CD8-positive, alpha-beta memory T cell (primary cell): ENCODE measurements at regions not wholly inside any gene's neighbourhood (a gene's known extent, or its start where the extent isn't known, plus 50 kb on each side); places are given as distances from the start of the nearest gene placed in this dataset.
A peak's percentile ranks its signal among the peaks of the same experiment; 100 is the strongest.
"Not testable (repeated sequence)": the region's sequence is repeated elsewhere in the genome, so short reads cannot be mapped to it uniquely, and the experiment has no call there.

ENCODE experiments used
- CTCF ChIA-PET: fragments of 350-600 bp; sonication (Branson Sonifier 250); formaldehyde crosslinking; loops from one replicate; lab custom pipeline; 2021; ENCODE audit warnings: antibody characterized with exemption; lab: Charles Lee
- POLR2A ChIA-PET: fragments of 350-600 bp; sonication (Branson Sonifier 250); formaldehyde crosslinking; loops from one replicate; lab custom pipeline; 2021; ENCODE audit warnings: antibody characterized with exemption; lab: Charles Lee
- DNase-seq, 5 donors: peaks; one replicate each; pipeline versions ENCODE4 v3.0.0 to v3.0.0-alpha.2; 2020 to 2022; ENCODE audit warnings: mixed read lengths in 1 of 5
- H3K27ac ChIP-seq: one replicate; pipeline ENCODE4 v1.7.0; 2013; ENCODE audit warnings: low read depth, mild to moderate bottlenecking, low read length, moderate library complexity
- H3K27me3 ChIP-seq: 2 replicates; pipeline ENCODE4 v1.7.0; 2013; ENCODE audit warnings: low read length, mild to moderate bottlenecking; ENCODE audit not compliant: insufficient read depth, poor library complexity, severe bottlenecking
- H3K36me3 ChIP-seq: 2 replicates; pipeline ENCODE4 v1.7.0; 2013; ENCODE audit warnings: mild to moderate bottlenecking, low read length, moderate library complexity; ENCODE audit not compliant: insufficient read depth
- H3K4me1 ChIP-seq: 2 replicates; pipeline ENCODE4 v1.7.0; 2013; ENCODE audit warnings: mild to moderate bottlenecking, low read length, moderate library complexity; ENCODE audit not compliant: insufficient read depth
- H3K4me3 ChIP-seq: 2 replicates; pipeline ENCODE4 v1.7.0; 2013; ENCODE audit warnings: mild to moderate bottlenecking, low read length
- H3K9me3 ChIP-seq: 2 replicates; pipeline ENCODE4 v1.7.0; 2013; ENCODE audit warnings: mild to moderate bottlenecking, low read length
- H3K27ac Mint-ChIP-seq, 8 donors: one replicate each; pipeline ENCODE4 v1.8.0; 2020 to 2021; ENCODE audit warnings: mixed read lengths in 8 of 8, mild to moderate bottlenecking in 6 of 8, inconsistent platforms in 3 of 8, moderate library complexity in 3 of 8
- H3K27me3 Mint-ChIP-seq, 2 donors: one replicate each; pipeline ENCODE4 v1.8.0; 2020 to 2021; ENCODE audit warnings: mixed read lengths in 2 of 2, mild to moderate bottlenecking in 1 of 2, moderate library complexity in 1 of 2
- H3K36me3 Mint-ChIP-seq, 3 donors: one replicate each; pipeline ENCODE4 v1.8.0; 2020 to 2021; ENCODE audit warnings: mixed read lengths in 3 of 3, inconsistent platforms in 1 of 3, mild to moderate bottlenecking in 1 of 3
- H3K4me1 Mint-ChIP-seq, 3 donors: one replicate each; pipeline ENCODE4 v1.8.0; 2020 to 2021; ENCODE audit warnings: mixed read lengths in 3 of 3, inconsistent platforms in 1 of 3, mild to moderate bottlenecking in 1 of 3
- H3K4me3 Mint-ChIP-seq, 7 donors: one replicate each; pipeline ENCODE4 v1.8.0; 2020 to 2021; ENCODE audit warnings: mixed read lengths in 7 of 7, mild to moderate bottlenecking in 6 of 7, moderate library complexity in 4 of 7, inconsistent platforms in 2 of 7
- H3K9me3 Mint-ChIP-seq, 5 donors: one replicate each; pipeline ENCODE4 v1.8.0; 2020 to 2022; ENCODE audit warnings: mixed read lengths in 5 of 5, mild to moderate bottlenecking in 3 of 5, moderate library complexity in 2 of 5, inconsistent platforms in 1 of 5

- Mint-ChIP-seq H3K36me3 (no peaks in the 10 kb centered on the region), H3K4me1 (peaks cover 0 to 6% (median 5%) of the 10 kb centered on the region in 3 donors), H3K9me3 (no peaks in the 10 kb centered on the region), H3K27me3 (peaks cover 0 to 9% of the 10 kb centered on the region in 2 donors), H3K27ac (no peak overlapping the region), H3K4me3 (no peak overlapping the region)
- Histone ChIP-seq H3K9me3 (no peaks in the 10 kb centered on the region), H3K4me3 (no peak overlapping the region), H3K36me3 (no peaks in the 10 kb centered on the region), H3K27me3 (no peaks in the 10 kb centered on the region), H3K27ac (no peak overlapping the region), H3K4me1 (no peaks in the 10 kb centered on the region)
- ChIA-PET CTCF (interaction anchor here (1.0 to 2.2 kb wide), 3 partner anchors 9 to 58 kb away, joined by 3 to 5 read pairs (median 3); no protein-coding TSS in a partner anchor), POLR2A (no interaction called here)
- no peak for DNase-seq
Observed at GRCh38 chr14:106460916-106461315, 934.5 kb downstream of the TMEM121 start.

- H3K4me3 ChIP-seq, H3K36me3 ChIP-seq, H3K4me1 ChIP-seq, H3K4me1 Mint-ChIP-seq, DNase-seq, POLR2A ChIA-PET, H3K36me3 Mint-ChIP-seq, H3K27ac ChIP-seq, H3K4me3 Mint-ChIP-seq, H3K9me3 ChIP-seq, H3K27me3 ChIP-seq, H3K27me3 Mint-ChIP-seq, H3K9me3 Mint-ChIP-seq: not testable (repeated sequence)
- CTCF ChIA-PET: interaction anchor here (1.1 to 1.7 kb wide), 4 partner anchors 24 to 52 kb away, joined by 3 to 4 read pairs (median 4); no protein-coding TSS in a partner anchor
- H3K27ac Mint-ChIP-seq: peak overlapping the region in 1 of 8 donors; percentile 38
Observed at GRCh38 chr14:106466483-106466882, 940.1 kb downstream of the TMEM121 start.

- H3K27me3 ChIP-seq, H3K4me3 ChIP-seq, POLR2A ChIA-PET, H3K9me3 ChIP-seq, H3K4me1 ChIP-seq, H3K4me3 Mint-ChIP-seq, H3K36me3 ChIP-seq, H3K4me1 Mint-ChIP-seq, H3K27ac Mint-ChIP-seq, H3K27me3 Mint-ChIP-seq, H3K9me3 Mint-ChIP-seq, H3K36me3 Mint-ChIP-seq, H3K27ac ChIP-seq: not testable (repeated sequence)
- DNase-seq: peak in 1 of 5 donors; percentile 7
- CTCF ChIA-PET: interaction anchor here (0.7 to 3.1 kb wide), 11 partner anchors 10 to 68 kb away, joined by 3 to 12 read pairs (median 5); no protein-coding TSS in a partner anchor
Observed at GRCh38 chr14:106468869-106469268, 942.5 kb downstream of the TMEM121 start.

- H3K36me3 Mint-ChIP-seq, H3K9me3 Mint-ChIP-seq, H3K27me3 Mint-ChIP-seq, POLR2A ChIA-PET, H3K36me3 ChIP-seq, H3K4me1 Mint-ChIP-seq, DNase-seq, H3K27me3 ChIP-seq, H3K4me3 ChIP-seq, H3K4me1 ChIP-seq, H3K9me3 ChIP-seq, H3K27ac ChIP-seq: not testable (repeated sequence)
- CTCF ChIA-PET: interaction anchor here (1.0 to 3.1 kb wide), 6 partner anchors 9 to 61 kb away, joined by 3 to 12 read pairs (median 5); no protein-coding TSS in a partner anchor
- Mint-ChIP-seq H3K4me3 (peak overlapping the region in 2 of 7 donors; percentile 9 to 52), H3K27ac (peak overlapping the region in 5 of 8 donors; percentile 26 to 76 (median 70))
Observed at GRCh38 chr14:106470028-106470427, 943.6 kb downstream of the TMEM121 start.

- H3K27me3 Mint-ChIP-seq, H3K36me3 ChIP-seq, H3K36me3 Mint-ChIP-seq, DNase-seq, POLR2A ChIA-PET, H3K9me3 Mint-ChIP-seq, H3K4me3 Mint-ChIP-seq, H3K4me3 ChIP-seq, H3K27ac ChIP-seq, H3K27ac Mint-ChIP-seq, H3K9me3 ChIP-seq, H3K27me3 ChIP-seq, H3K4me1 ChIP-seq: not testable (repeated sequence)
- peaks cover 0 to 12% (median 7%) of the 10 kb centered on the region in 3 donors for H3K4me1 Mint-ChIP-seq
- CTCF ChIA-PET: interaction anchor here (0.7 kb wide), 1 partner anchor 39 kb away, joined by 3 read pairs; no protein-coding TSS in a partner anchor
Observed at GRCh38 chr14:106474261-106475028, 948.1 kb downstream of the TMEM121 start.

- H3K27me3 Mint-ChIP-seq, H3K9me3 Mint-ChIP-seq, H3K27me3 ChIP-seq, H3K4me3 Mint-ChIP-seq, H3K36me3 ChIP-seq, H3K4me1 ChIP-seq, DNase-seq, H3K27ac ChIP-seq, CTCF ChIA-PET, H3K36me3 Mint-ChIP-seq, H3K27ac Mint-ChIP-seq, H3K9me3 ChIP-seq, H3K4me3 ChIP-seq, H3K4me1 Mint-ChIP-seq, POLR2A ChIA-PET: not testable (repeated sequence)
Observed at GRCh38 chr14:106475214-106475613, 948.8 kb downstream of the TMEM121 start.

GRCh38 chr14:106477600-106477999, 951.2 kb downstream of the TMEM121 start:
- H3K27me3 Mint-ChIP-seq, DNase-seq, H3K4me1 ChIP-seq, H3K4me3 ChIP-seq, H3K27ac Mint-ChIP-seq, H3K9me3 Mint-ChIP-seq, H3K9me3 ChIP-seq, H3K27me3 ChIP-seq, H3K36me3 Mint-ChIP-seq, H3K4me1 Mint-ChIP-seq, H3K27ac ChIP-seq, H3K36me3 ChIP-seq, POLR2A ChIA-PET, H3K4me3 Mint-ChIP-seq: not testable (repeated sequence)
- CTCF ChIA-PET: interaction anchor here (0.7 to 1.5 kb wide), 2 partner anchors 53 to 150 kb away, joined by 3 to 4 read pairs; no protein-coding TSS in a partner anchor

- H3K36me3 Mint-ChIP-seq, H3K9me3 ChIP-seq, H3K4me1 Mint-ChIP-seq, H3K27me3 ChIP-seq, H3K27ac Mint-ChIP-seq, H3K4me3 ChIP-seq, H3K27me3 Mint-ChIP-seq, H3K4me1 ChIP-seq, DNase-seq, H3K9me3 Mint-ChIP-seq, POLR2A ChIA-PET, H3K27ac ChIP-seq, H3K4me3 Mint-ChIP-seq, H3K36me3 ChIP-seq: not testable (repeated sequence)
- CTCF ChIA-PET: interaction anchor here (2.4 kb wide), 1 partner anchor 27 kb away, joined by 17 read pairs; no protein-coding TSS in a partner anchor
Observed at GRCh38 chr14:106480287-106480686, 953.9 kb downstream of the TMEM121 start.
